GM23338 (cell line): ENCODE measurements at regions not wholly inside any gene's neighbourhood (a gene's known extent, or its start where the extent isn't known, plus 50 kb on each side); places are given as distances from the start of the nearest gene placed in this dataset.

ENCODE experiments used
- CREB1 ChIP-seq: fragments of 250-450 bp; sonication (Bioruptor Pico); IDR thresholded peaks from 2 replicates; pipeline ENCODE4 v1.5.0; 2020; ENCODE audit warnings: low read depth, mild to moderate bottlenecking, moderate library complexity
- CTCF ChIP-seq, 2 experiments: fragments of 200-600 bp in 1 of 2; sonication (generic) in 1 of 2; conservative IDR thresholded peaks; 2 replicates each; pipeline versions ENCODE4 v1.5.1 to v1.6.1; 2016 to 2017; ENCODE audit warnings: antibody characterized with exemption in 2 of 2, low read depth in 2 of 2, mild to moderate bottlenecking in 2 of 2, moderate library complexity in 1 of 2

DNA sequence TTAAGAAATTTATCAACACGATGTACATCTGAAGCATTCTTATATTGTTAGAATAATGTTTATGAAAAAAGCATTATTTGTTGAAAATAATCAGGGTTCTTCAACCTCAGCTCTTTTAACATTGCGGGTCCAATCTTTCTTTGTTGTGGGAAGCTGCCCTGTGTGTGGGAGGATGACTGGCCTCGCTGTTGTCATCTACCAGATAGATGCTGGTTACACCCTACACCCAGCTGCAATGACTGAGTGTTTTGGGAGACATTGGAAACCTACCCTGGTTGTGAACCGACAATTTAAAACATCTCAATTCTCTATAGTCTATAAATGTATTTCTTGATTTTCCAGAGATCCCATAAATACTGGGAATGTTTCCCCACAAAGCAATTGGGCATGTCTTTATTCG, 794.2 kb upstream of the CDH10 start:
- TF ChIP-seq CREB1 (CRISPR knock-in tag), result no peak
- TF ChIP-seq CTCF (conservative IDR thresholded peaks at IDR 0.05; ENCODE audit: low read depth in 2 of 2), result no peak
